ENCODE measurements at regions not wholly inside any gene's neighbourhood (a gene's known extent, or its start where the extent isn't known, plus 50 kb on each side); places are given as distances from the start of the nearest gene placed in this dataset.

GRCh38 chr3:168427835-168428475 lies 332.2 kb upstream of the GOLIM4 start:
- TF ChIP-seq CTCF (IDR thresholded peaks at IDR 0.05; ENCODE audit: insufficient read depth, missing control alignments): no peak
- DNase-seq (ENCODE audit: insufficient read length, low spot score) (no peak), FAIRE-seq (no peak)

- DNase-seq (ENCODE audit: insufficient read length, low spot score) (no peak), FAIRE-seq (no peak)
- no peak for TF ChIP-seq CTCF (IDR thresholded peaks at IDR 0.05; ENCODE audit: insufficient read depth, missing control alignments)
Measured at GRCh38 chr3:168427156-168427555, 331.4 kb upstream of the GOLIM4 start.

- DNase-seq (ENCODE audit: insufficient read length, low spot score) (no peak), FAIRE-seq (no peak)
- no peak for TF ChIP-seq CTCF (IDR thresholded peaks at IDR 0.05; ENCODE audit: insufficient read depth, missing control alignments)
Measured at GRCh38 chr3:168425936-168426595, 330.3 kb upstream of the GOLIM4 start.

GRCh38 chr3:168424059-168424734 lies 328.5 kb upstream of the GOLIM4 start:
- no peak for DNase-seq (ENCODE audit: insufficient read length, low spot score)
- FAIRE-seq: no peak
- TF ChIP-seq CTCF (IDR thresholded peaks at IDR 0.05; ENCODE audit: insufficient read depth, missing control alignments): no peak

GRCh38 chr3:168422843-168423242 lies 327.1 kb upstream of the GOLIM4 start:
- TF ChIP-seq CTCF (IDR thresholded peaks at IDR 0.05; ENCODE audit: insufficient read depth, missing control alignments): no peak
- FAIRE-seq (no peak), DNase-seq (ENCODE audit: insufficient read length, low spot score) (no peak)

- FAIRE-seq: no peak
- DNase-seq (ENCODE audit: insufficient read length, low spot score): no peak
- no peak for TF ChIP-seq CTCF (IDR thresholded peaks at IDR 0.05; ENCODE audit: insufficient read depth, missing control alignments)
Measured at GRCh38 chr3:168419091-168419490, 323.4 kb upstream of the GOLIM4 start.

GRCh38 chr3:168417016-168417415 lies 321.3 kb upstream of the GOLIM4 start:
- TF ChIP-seq CTCF (IDR thresholded peaks at IDR 0.05; ENCODE audit: insufficient read depth, missing control alignments): no peak
- FAIRE-seq: no peak
- no peak for DNase-seq (ENCODE audit: insufficient read length, low spot score)

All from D721Med (cell line).